Small intestine (tissue), 7 donors: ENCODE measurements at regions not wholly inside any gene's neighbourhood (a gene's known extent, or its start where the extent isn't known, plus 50 kb on each side); places are given as distances from the start of the nearest gene placed in this dataset.

Source experiments
- DNase-seq, 2 donors: peaks; one replicate each; pipeline versions ENCODE4 v3.0.0 to v3.0.0-alpha.2; 2013
- FAIRE-seq: peaks from 2 replicates; lab custom pipeline; 2012; peaks lifted over from hg19 to GRCh38; lab: Jason Lieb, UNC
- H3K27ac ChIP-seq, 3 donors: one replicate each; pipeline ENCODE4 v1.5.1; 2013; ENCODE audit warnings: low read length in 2 of 3, mild to moderate bottlenecking in 2 of 3, control low read depth in 1 of 3, inconsistent platforms in 1 of 3, low read depth in 1 of 3, moderate library complexity in 1 of 3
- H3K27me3 ChIP-seq, 3 donors: one replicate each; pipeline ENCODE4 v1.6.1; 2013; ENCODE audit warnings: low read length in 3 of 3, inconsistent platforms in 1 of 3; ENCODE audit not compliant: control insufficient read depth in 3 of 3, insufficient read depth in 3 of 3
- H3K36me3 ChIP-seq, 3 donors: one replicate each; pipeline ENCODE4 v1.6.1; 2013; ENCODE audit warnings: low read length in 3 of 3, inconsistent platforms in 1 of 3, low read depth in 1 of 3, mild to moderate bottlenecking in 1 of 3, moderate library complexity in 1 of 3; ENCODE audit not compliant: control insufficient read depth in 3 of 3, insufficient read depth in 2 of 3
- H3K4me1 ChIP-seq, 3 donors: one replicate each; pipeline ENCODE4 v1.6.1; 2013; ENCODE audit warnings: low read length in 2 of 3, inconsistent platforms in 1 of 3, low read depth in 1 of 3, mild to moderate bottlenecking in 1 of 3, moderate library complexity in 1 of 3; ENCODE audit not compliant: control insufficient read depth in 3 of 3, insufficient read depth in 2 of 3
- H3K4me3 ChIP-seq, 3 donors: one replicate each; pipeline ENCODE4 v1.5.1; 2013; ENCODE audit warnings: low read length in 3 of 3, control low read depth in 1 of 3, inconsistent platforms in 1 of 3, low read depth in 1 of 3, mild to moderate bottlenecking in 1 of 3, moderate library complexity in 1 of 3
- H3K9me3 ChIP-seq, 2 donors: one replicate each; pipeline ENCODE4 v1.6.1; 2013; ENCODE audit warnings: low read depth in 1 of 2, low read length in 1 of 2; ENCODE audit not compliant: control insufficient read depth in 2 of 2, insufficient read depth in 1 of 2
- WGBS, 3 donors: extraction: QIAGEN DNeasy Blood & Tissue Kit; methylation state at CpG; one replicate each; pipeline ENCODE4 v1.1.7; 2013; 5-methylcytosine and 5-hydroxymethylcytosine counted together
- donor health status: healthy with polysubstance abuse.
- donor health status: control.
- donor health status: control.
- donor health status: Bipolar disorder and iron deficiency.
- donor health status: healthy.

- H3K4me1 ChIP-seq = no peaks in the 10 kb centered on the region
- FAIRE-seq = no peak
- H3K9me3 ChIP-seq = no peaks in the 10 kb centered on the region
- H3K27ac ChIP-seq = no peak overlapping the region
- no peaks in the 10 kb centered on the region for H3K36me3 ChIP-seq
- DNase-seq = no peak
- no peak overlapping the region for H3K4me3 ChIP-seq
- 65 to 78% (median 71%) methylated on average over 4 of the region's 4 CpGs for WGBS, 3 donors
- peaks cover 0 to 3% (median 0%) of the 10 kb centered on the region in 3 donors for H3K27me3 ChIP-seq
Measured at GRCh38 chr1:29883411-29883832, 647.1 kb downstream of the PTPRU start.

- peaks cover 0 to 3% (median 0%) of the 10 kb centered on the region in 3 donors for H3K27me3 ChIP-seq
- H3K9me3 ChIP-seq = no peaks in the 10 kb centered on the region
- no peaks in the 10 kb centered on the region for H3K4me1 ChIP-seq
- no peaks in the 10 kb centered on the region for H3K36me3 ChIP-seq
- H3K27ac ChIP-seq = no peak overlapping the region
- WGBS, 3 donors = 50 to 59% (median 54%) methylated on average over 1 of the region's 1 CpG
- no peak for DNase-seq
- no peak overlapping the region for H3K4me3 ChIP-seq
- FAIRE-seq = no peak
Measured at GRCh38 chr1:29880556-29880955, 644.2 kb downstream of the PTPRU start.

DNA sequence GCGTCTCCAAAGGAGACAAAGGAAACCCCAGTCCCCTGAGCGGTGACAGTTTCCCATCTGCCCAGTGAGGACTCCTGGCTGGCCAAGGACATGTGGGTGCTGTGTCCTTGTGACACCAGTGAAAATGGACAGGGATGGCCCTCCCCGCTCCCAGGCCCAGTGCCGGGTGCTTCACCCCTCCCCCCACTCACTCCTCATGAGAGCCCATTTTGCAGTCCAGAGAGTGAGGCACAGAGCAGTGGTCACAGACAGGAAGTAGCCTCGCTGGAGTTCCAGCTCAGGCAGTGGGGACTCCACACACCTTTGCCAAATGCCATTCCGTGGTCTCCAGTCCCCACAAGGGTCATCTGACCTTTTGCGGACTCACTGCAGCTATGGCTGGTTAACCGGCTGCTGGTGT is 642.9 kb downstream of the PTPRU start:
- Histone ChIP-seq H3K27ac (no peak overlapping the region), H3K4me3 (no peak overlapping the region), H3K9me3 (no peaks in the 10 kb centered on the region), H3K36me3 (no peaks in the 10 kb centered on the region), H3K27me3 (peaks cover 0 to 3% (median 0%) of the 10 kb centered on the region in 3 donors), H3K4me1 (no peaks in the 10 kb centered on the region)
- FAIRE-seq (no peak), DNase-seq (no peak)
- WGBS, 3 donors = 73 to 80% (median 77%) methylated on average over 8 of the region's 8 CpGs

GRCh38 chr1:29878501-29878900 is 642.2 kb downstream of the PTPRU start:
- WGBS, 3 donors = 39 to 86% (median 54%) methylated on average over 9 of the region's 9 CpGs
- Histone ChIP-seq H3K36me3 (no peaks in the 10 kb centered on the region), H3K27me3 (peaks cover 0 to 3% (median 0%) of the 10 kb centered on the region in 3 donors), H3K27ac (no peak overlapping the region), H3K9me3 (no peaks in the 10 kb centered on the region), H3K4me1 (no peaks in the 10 kb centered on the region), H3K4me3 (no peak overlapping the region)
- no peak for FAIRE-seq
- DNase-seq = no peak

DNA sequence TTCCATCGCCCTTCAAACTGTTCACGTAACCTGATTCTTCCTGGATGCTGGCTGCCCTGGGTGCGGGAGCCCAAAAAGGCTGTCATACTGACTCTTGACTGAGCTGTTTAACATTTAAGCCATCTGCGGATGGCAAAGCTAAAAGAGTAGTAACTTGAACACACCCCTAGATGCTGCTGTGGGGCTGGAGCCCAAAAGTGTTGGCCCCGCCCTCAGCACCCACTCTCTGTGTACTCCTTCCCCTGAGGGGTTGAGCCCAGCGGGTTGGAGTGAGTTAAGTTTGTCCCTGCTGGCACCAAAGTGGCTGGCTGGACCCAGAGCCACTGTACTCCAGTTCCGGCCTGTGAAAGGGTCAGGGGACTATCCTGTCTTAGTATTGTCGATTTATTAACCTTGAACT is 640.6 kb downstream of the PTPRU start:
- no peaks in the 10 kb centered on the region for H3K4me1 ChIP-seq
- no peak overlapping the region for H3K27ac ChIP-seq
- FAIRE-seq (no peak), DNase-seq (no peak)
- no peaks in the 10 kb centered on the region for H3K9me3 ChIP-seq
- peaks cover 0 to 3% (median 0%) of the 10 kb centered on the region in 3 donors for H3K27me3 ChIP-seq
- no peak overlapping the region for H3K4me3 ChIP-seq
- 72 to 84% (median 83%) methylated on average over 8 of the region's 8 CpGs for WGBS, 3 donors
- no peaks in the 10 kb centered on the region for H3K36me3 ChIP-seq

- 84 to 88% (median 86%) methylated on average over 6 of the region's 6 CpGs for WGBS, 3 donors
- Histone ChIP-seq H3K9me3 (no peaks in the 10 kb centered on the region), H3K4me1 (no peaks in the 10 kb centered on the region), H3K27ac (no peak overlapping the region), H3K27me3 (peaks cover 0 to 5% (median 0%) of the 10 kb centered on the region in 3 donors), H3K4me3 (no peak overlapping the region), H3K36me3 (no peaks in the 10 kb centered on the region)
- DNase-seq = no peak
- FAIRE-seq = no peak
Measured at GRCh38 chr1:29876441-29876840, 640.1 kb downstream of the PTPRU start.

DNA sequence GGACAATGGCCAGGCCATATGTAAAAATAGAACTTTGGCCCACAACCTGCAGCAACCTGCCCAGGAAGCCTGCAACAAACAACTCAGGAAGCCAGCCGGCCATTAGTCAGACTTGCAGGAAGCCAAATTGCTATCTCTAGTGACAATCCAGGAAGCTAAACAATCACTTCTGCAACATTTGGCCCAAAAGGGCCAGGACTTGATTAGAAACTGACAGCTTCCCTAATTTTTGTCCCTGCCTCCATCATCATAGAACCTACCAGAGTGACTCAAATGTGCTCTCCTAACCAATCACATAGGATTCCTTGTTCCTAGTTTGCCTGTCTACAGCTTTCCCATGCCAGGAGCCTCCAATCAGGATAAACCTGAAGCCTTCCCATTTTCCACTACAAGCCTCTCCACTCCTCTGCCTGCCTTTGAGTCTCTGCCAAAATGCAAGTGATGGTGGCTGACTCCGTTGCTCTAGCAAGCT is 639.3 kb downstream of the PTPRU start:
- DNase-seq = no peak
- Histone ChIP-seq H3K36me3 (no peaks in the 10 kb centered on the region), H3K4me1 (no peaks in the 10 kb centered on the region), H3K4me3 (no peak overlapping the region), H3K27me3 (peaks cover 0 to 5% (median 0%) of the 10 kb centered on the region in 3 donors), H3K27ac (no peak overlapping the region), H3K9me3 (peaks cover 0 to 2% of the 10 kb centered on the region in 2 donors)
- FAIRE-seq = no peak
- 24 to 42% (median 34%) methylated on average over 2 of the region's 2 CpGs for WGBS, 3 donors

- Histone ChIP-seq H3K4me3 (no peak overlapping the region), H3K27ac (no peak overlapping the region), H3K4me1 (no peaks in the 10 kb centered on the region), H3K27me3 (peaks cover 0 to 5% (median 0%) of the 10 kb centered on the region in 3 donors), H3K36me3 (no peaks in the 10 kb centered on the region), H3K9me3 (peaks cover 0 to 5% of the 10 kb centered on the region in 2 donors)
- DNase-seq = no peak
- FAIRE-seq = no peak
- 83 to 91% (median 91%) methylated on average over 3 of the region's 3 CpGs for WGBS, 3 donors
Measured at GRCh38 chr1:29870621-29871020, 634.3 kb downstream of the PTPRU start.

GRCh38 chr1:29869802-29870201 is 633.5 kb downstream of the PTPRU start:
- Histone ChIP-seq H3K9me3 (peaks cover 0 to 5% of the 10 kb centered on the region in 2 donors), H3K4me1 (no peaks in the 10 kb centered on the region), H3K36me3 (no peaks in the 10 kb centered on the region), H3K4me3 (no peak overlapping the region), H3K27ac (no peak overlapping the region), H3K27me3 (peaks cover 0 to 5% (median 0%) of the 10 kb centered on the region in 3 donors)
- no peak for FAIRE-seq
- DNase-seq = no peak
- 74 to 82% (median 75%) methylated on average over 2 of the region's 2 CpGs for WGBS, 3 donors
